DOHH2 (cell line): ENCODE measurements at regions not wholly inside any gene's neighbourhood (a gene's known extent, or its start where the extent isn't known, plus 50 kb on each side); places are given as distances from the start of the nearest gene placed in this dataset.

Experiments
- H3F3A ChIP-seq: fragments of 200-600 bp; sonication (generic), shearing (Covaris generic); 2 replicates; pipeline ENCODE4 v1.6.0; 2016; ENCODE audit warnings: antibody characterized with exemption, mild to moderate bottlenecking; ENCODE audit not compliant: control insufficient read depth, insufficient read depth
- H3K27ac ChIP-seq: fragments of 200-600 bp; sonication (generic); 2 replicates; pipeline ENCODE4 v1.5.1; 2014; ENCODE audit warnings: low read depth, mild to moderate bottlenecking, low read length, moderate library complexity
- H3K27me3 ChIP-seq: fragments of 200-600 bp; sonication (generic); 2 replicates; pipeline ENCODE4 v1.6.1; 2014; ENCODE audit warnings: mild to moderate bottlenecking, low read length, mixed read lengths; ENCODE audit not compliant: control insufficient read depth
- H3K36me3 ChIP-seq: fragments of 200-600 bp; sonication (generic); 2 replicates; pipeline ENCODE4 v1.6.1; 2014; ENCODE audit warnings: mild to moderate bottlenecking, low read length, moderate library complexity, mixed read lengths; ENCODE audit not compliant: control insufficient read depth
- H3K4me1 ChIP-seq: fragments of 200-600 bp; sonication (generic); 2 replicates; pipeline ENCODE4 v1.6.1; 2014; ENCODE audit warnings: mild to moderate bottlenecking, low read length, mixed read lengths; ENCODE audit not compliant: control insufficient read depth
- H3K4me2 ChIP-seq: fragments of 200-600 bp; sonication (generic); 2 replicates; pipeline ENCODE4 v1.6.0; 2014; ENCODE audit warnings: mild to moderate bottlenecking, low read length, moderate library complexity
- H3K4me3 ChIP-seq: fragments of 200-600 bp; sonication (generic); 2 replicates; pipeline ENCODE4 v1.5.1; 2014; ENCODE audit warnings: mild to moderate bottlenecking, low read length, mixed read lengths
- H3K79me2 ChIP-seq: fragments of 200-600 bp; sonication (generic); 2 replicates; pipeline ENCODE4 v1.6.1; 2014; ENCODE audit warnings: mild to moderate bottlenecking, low read length, mixed read lengths; ENCODE audit not compliant: control insufficient read depth
- H3K9me2 ChIP-seq: fragments of 200-600 bp; sonication (generic); replicated peaks from 2 replicates; pipeline ENCODE4 v1.6.1; 2014; ENCODE audit warnings: mild to moderate bottlenecking, low read length, mixed read lengths; ENCODE audit not compliant: control insufficient read depth
- H3K9me3 ChIP-seq: fragments of 200-600 bp; sonication (generic); 2 replicates; pipeline ENCODE4 v1.6.1; 2014; ENCODE audit warnings: antibody characterized with exemption, low read length, mixed read lengths; ENCODE audit not compliant: control insufficient read depth, insufficient read depth
- H4K20me1 ChIP-seq: fragments of 200-600 bp; sonication (generic); 2 replicates; pipeline ENCODE4 v1.6.0; 2014; ENCODE audit warnings: low read depth, mild to moderate bottlenecking, antibody characterized with exemption, low read length, moderate library complexity; ENCODE audit not compliant: control insufficient read depth, insufficient read depth
- EZH2phosphoT487 ChIP-seq: fragments of 200-600 bp; sonication (generic); IDR thresholded peaks from 2 replicates; pipeline ENCODE4 v1.6.1; 2017; ENCODE audit warnings: borderline replicate concordance, mild to moderate bottlenecking, antibody characterized with exemption, low read length, moderate library complexity, mixed read lengths
- TF ChIP-seq, protein P1 (sequence below): fragments of 200-600 bp; sonication (generic); IDR thresholded peaks from one replicate; pipeline ENCODE4 v1.5.1; 2014; ENCODE audit warnings: antibody characterized with exemption, mild to moderate bottlenecking, low read depth, low read length; ENCODE audit not compliant: poor library complexity, severe bottlenecking

DNA sequence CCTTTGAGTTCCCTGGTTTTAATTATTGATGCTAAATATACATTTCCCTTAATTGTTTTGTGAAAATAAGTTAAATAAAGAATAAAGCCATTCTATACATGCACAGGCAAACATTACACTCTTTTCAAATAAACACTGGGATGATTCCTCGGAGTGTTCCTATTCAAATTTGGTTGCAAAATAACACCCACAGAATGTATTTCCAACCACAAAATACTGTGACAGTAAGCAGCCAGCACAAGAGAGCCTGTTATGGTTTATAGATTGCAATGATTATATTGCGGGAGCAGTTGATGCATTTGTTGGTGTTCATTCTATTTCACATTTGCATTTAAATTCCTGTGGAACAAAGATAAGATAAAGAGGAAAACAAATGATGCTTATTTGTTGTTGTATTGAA lies 632.6 kb upstream of the WWC1 start:
- H3K9me3 ChIP-seq = no peaks in the 10 kb centered on the region
- H3K9me2 ChIP-seq = no peaks in the 10 kb centered on the region
- no peaks in the 10 kb centered on the region for H3K27me3 ChIP-seq
- no peaks in the 10 kb centered on the region for H3K36me3 ChIP-seq
- H3K4me1 ChIP-seq = no peaks in the 10 kb centered on the region
- no peaks in the 10 kb centered on the region for H3K79me2 ChIP-seq
- no peaks in the 10 kb centered on the region for H3F3A ChIP-seq
- H3K4me3 ChIP-seq = no peak overlapping the region
- TF ChIP-seq EZH2phosphoT487 = no peak
- TF ChIP-seq, protein P1, sequence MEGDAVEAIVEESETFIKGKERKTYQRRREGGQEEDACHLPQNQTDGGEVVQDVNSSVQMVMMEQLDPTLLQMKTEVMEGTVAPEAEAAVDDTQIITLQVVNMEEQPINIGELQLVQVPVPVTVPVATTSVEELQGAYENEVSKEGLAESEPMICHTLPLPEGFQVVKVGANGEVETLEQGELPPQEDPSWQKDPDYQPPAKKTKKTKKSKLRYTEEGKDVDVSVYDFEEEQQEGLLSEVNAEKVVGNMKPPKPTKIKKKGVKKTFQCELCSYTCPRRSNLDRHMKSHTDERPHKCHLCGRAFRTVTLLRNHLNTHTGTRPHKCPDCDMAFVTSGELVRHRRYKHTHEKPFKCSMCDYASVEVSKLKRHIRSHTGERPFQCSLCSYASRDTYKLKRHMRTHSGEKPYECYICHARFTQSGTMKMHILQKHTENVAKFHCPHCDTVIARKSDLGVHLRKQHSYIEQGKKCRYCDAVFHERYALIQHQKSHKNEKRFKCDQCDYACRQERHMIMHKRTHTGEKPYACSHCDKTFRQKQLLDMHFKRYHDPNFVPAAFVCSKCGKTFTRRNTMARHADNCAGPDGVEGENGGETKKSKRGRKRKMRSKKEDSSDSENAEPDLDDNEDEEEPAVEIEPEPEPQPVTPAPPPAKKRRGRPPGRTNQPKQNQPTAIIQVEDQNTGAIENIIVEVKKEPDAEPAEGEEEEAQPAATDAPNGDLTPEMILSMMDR = no peak
- H3K4me2 ChIP-seq = no peak overlapping the region
- H4K20me1 ChIP-seq = no peaks in the 10 kb centered on the region
- no peak overlapping the region for H3K27ac ChIP-seq

DNA sequence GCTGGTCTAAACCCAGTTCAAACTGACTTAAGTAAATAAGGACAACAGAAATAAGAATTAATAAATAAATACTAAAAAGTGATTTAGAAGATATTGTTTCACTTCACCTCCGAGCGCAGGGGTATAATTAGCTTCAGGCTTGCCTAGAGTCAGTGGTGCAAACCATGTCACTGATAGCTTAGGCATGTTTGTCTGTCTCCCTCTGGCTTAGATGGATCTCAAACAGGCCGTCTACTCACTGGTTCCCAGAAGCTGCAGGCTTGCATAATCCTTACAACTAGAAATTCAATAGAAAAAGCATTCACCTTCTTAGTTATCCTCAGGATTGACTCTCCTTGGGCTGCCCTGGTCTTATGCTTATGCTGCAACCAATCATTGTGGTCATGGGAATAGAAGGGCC lies 629.8 kb upstream of the WWC1 start:
- H3K27me3 ChIP-seq = no peaks in the 10 kb centered on the region
- H3K4me2 ChIP-seq = no peak overlapping the region
- no peaks in the 10 kb centered on the region for H4K20me1 ChIP-seq
- no peak overlapping the region for H3K27ac ChIP-seq
- no peaks in the 10 kb centered on the region for H3K36me3 ChIP-seq
- H3F3A ChIP-seq = no peaks in the 10 kb centered on the region
- no peaks in the 10 kb centered on the region for H3K79me2 ChIP-seq
- no peak overlapping the region for H3K4me3 ChIP-seq
- no peak for TF ChIP-seq EZH2phosphoT487
- TF ChIP-seq, protein P1 = no peak
- H3K9me3 ChIP-seq = no peaks in the 10 kb centered on the region
- H3K9me2 ChIP-seq = no peaks in the 10 kb centered on the region
- no peaks in the 10 kb centered on the region for H3K4me1 ChIP-seq

GRCh38 chr5:167664222-167664804 lies 627.1 kb upstream of the WWC1 start:
- Histone ChIP-seq H3K79me2 (no peaks in the 10 kb centered on the region), H3K9me2 (no peaks in the 10 kb centered on the region), H3K4me1 (no peaks in the 10 kb centered on the region), H4K20me1 (no peaks in the 10 kb centered on the region), H3F3A (no peaks in the 10 kb centered on the region), H3K4me3 (no peak overlapping the region), H3K36me3 (no peaks in the 10 kb centered on the region), H3K9me3 (no peaks in the 10 kb centered on the region), H3K27me3 (no peaks in the 10 kb centered on the region), H3K4me2 (no peak overlapping the region), H3K27ac (no peak overlapping the region)
- TF ChIP-seq EZH2phosphoT487 = no peak
- TF ChIP-seq, protein P1 = no peak
